ENCODE measurements at regions not wholly inside any gene's neighbourhood (a gene's known extent, or its start where the extent isn't known, plus 50 kb on each side); places are given as distances from the start of the nearest gene placed in this dataset.

- no peak for DNase-seq (ENCODE audit: low read depth in 2 of 2)
Observed at GRCh38 chr9:117548556-117548955, 133.7 kb upstream of the ASTN2 start.

GRCh38 chr9:117547904-117548303, 133.0 kb upstream of the ASTN2 start:
- no peak for DNase-seq (ENCODE audit: low read depth in 2 of 2)

- DNase-seq (ENCODE audit: low read depth in 2 of 2), result no peak
Observed at GRCh38 chr9:117546894-117547678, 132.2 kb upstream of the ASTN2 start.

GRCh38 chr9:117545846-117546245, 131.0 kb upstream of the ASTN2 start:
- no peak for DNase-seq (ENCODE audit: low read depth in 2 of 2)

- DNase-seq (ENCODE audit: low read depth in 2 of 2), result no peak
Observed at GRCh38 chr9:117543089-117543488, 128.2 kb upstream of the ASTN2 start.

- no peak for DNase-seq (ENCODE audit: low read depth in 2 of 2)
Observed at GRCh38 chr9:117542021-117542420, 127.2 kb upstream of the ASTN2 start.

GRCh38 chr9:117541181-117541580, 126.3 kb upstream of the ASTN2 start:
- DNase-seq (ENCODE audit: low read depth in 2 of 2), result no peak

GRCh38 chr9:117535973-117536372, 121.1 kb upstream of the ASTN2 start:
- DNase-seq (ENCODE audit: low read depth in 2 of 2), result no peak

GRCh38 chr9:117535434-117535833, 120.6 kb upstream of the ASTN2 start:
- no peak for DNase-seq (ENCODE audit: low read depth in 2 of 2)

- DNase-seq (ENCODE audit: low read depth in 2 of 2), result no peak
Observed at GRCh38 chr9:117528225-117528624, 113.4 kb upstream of the ASTN2 start.

- DNase-seq (ENCODE audit: low read depth in 2 of 2), result no peak
Observed at GRCh38 chr9:117526674-117527073, 111.8 kb upstream of the ASTN2 start.

- DNase-seq (ENCODE audit: low read depth in 2 of 2), result no peak
Observed at GRCh38 chr9:117523531-117524153, 108.8 kb upstream of the ASTN2 start.

GRCh38 chr9:117521293-117521692, 106.4 kb upstream of the ASTN2 start:
- DNase-seq (ENCODE audit: low read depth in 2 of 2), result no peak

GRCh38 chr9:117516676-117517632, 102.1 kb upstream of the ASTN2 start:
- no peak for DNase-seq (ENCODE audit: low read depth in 2 of 2)

GRCh38 chr9:117511852-117512481, 97.1 kb upstream of the ASTN2 start:
- no peak for DNase-seq (ENCODE audit: low read depth in 2 of 2)

- no peak for DNase-seq (ENCODE audit: low read depth in 2 of 2)
Observed at GRCh38 chr9:117496307-117496706, 81.5 kb upstream of the ASTN2 start.

- DNase-seq (ENCODE audit: low read depth in 2 of 2), result no peak
Observed at GRCh38 chr9:117494401-117495090, 79.7 kb upstream of the ASTN2 start.

- no peak for DNase-seq (ENCODE audit: low read depth in 2 of 2)
Observed at GRCh38 chr9:117492476-117492875, 77.6 kb upstream of the ASTN2 start.

GRCh38 chr9:117491491-117491890, 76.6 kb upstream of the ASTN2 start:
- DNase-seq (ENCODE audit: low read depth in 2 of 2), result no peak

GRCh38 chr9:117490199-117490598, 75.3 kb upstream of the ASTN2 start:
- no peak for DNase-seq (ENCODE audit: low read depth in 2 of 2)

- no peak for DNase-seq (ENCODE audit: low read depth in 2 of 2)
Observed at GRCh38 chr9:117488659-117489058, 73.8 kb upstream of the ASTN2 start.

Data from fibroblast of skin of left biceps (primary cell).